ENCODE measurements at regions not wholly inside any gene's neighbourhood (a gene's known extent, or its start where the extent isn't known, plus 50 kb on each side); places are given as distances from the start of the nearest gene placed in this dataset.

DNA sequence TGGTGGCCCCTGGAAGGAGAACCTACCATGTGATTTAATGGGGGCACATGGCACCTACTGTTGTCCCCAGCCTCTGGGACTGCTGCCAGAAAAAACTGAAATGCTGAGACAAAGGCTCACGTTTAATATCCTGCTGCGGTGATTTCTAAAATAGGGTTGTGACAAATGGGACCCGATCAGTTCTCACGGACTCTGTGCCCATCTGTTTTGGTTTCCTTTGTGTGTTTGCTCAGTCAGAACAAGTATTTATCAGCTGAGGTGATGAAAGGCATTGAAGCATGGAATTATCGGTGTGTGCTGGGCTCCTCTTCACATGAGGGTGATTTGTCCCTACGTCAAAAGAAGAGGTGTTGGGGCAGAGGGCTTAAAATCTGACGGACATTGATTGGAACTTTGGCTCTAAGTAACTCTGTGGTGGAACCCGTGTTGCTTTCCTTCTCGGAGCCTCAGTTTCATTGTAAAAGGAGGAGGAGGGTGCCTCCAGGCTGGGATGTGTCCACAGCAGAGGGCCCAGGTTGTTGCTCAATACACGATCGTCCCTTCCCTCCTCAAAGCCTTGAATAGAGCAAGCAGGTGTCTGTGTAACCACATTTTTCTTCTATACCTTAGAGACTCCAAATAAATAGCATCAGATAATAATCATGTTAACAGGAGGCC is 283.3 kb upstream of the RGMA start:
- no peaks in the 10 kb centered on the region for H3K4me1 ChIP-seq
- no peaks in the 10 kb centered on the region for H3K36me3 ChIP-seq
- DNase-seq (no peak), ATAC-seq (no peak)
- peaks cover 0 to 27% (median 0%) of the 10 kb centered on the region in 9 donors for H3K27me3 ChIP-seq
- no peak overlapping the region for H3K4me3 ChIP-seq
- H3K9me3 ChIP-seq, result no peaks in the 10 kb centered on the region
- no peak for TF ChIP-seq POLR2A (IDR thresholded peaks at IDR 0.05)
- H3K27ac ChIP-seq, result no peak overlapping the region
- WGBS, 4 donors, result 58 to 66% (median 60%) methylated on average over 11 of the region's 11 CpGs
- intact Hi-C loops (cut with DNase I), result no loop called here

DNA sequence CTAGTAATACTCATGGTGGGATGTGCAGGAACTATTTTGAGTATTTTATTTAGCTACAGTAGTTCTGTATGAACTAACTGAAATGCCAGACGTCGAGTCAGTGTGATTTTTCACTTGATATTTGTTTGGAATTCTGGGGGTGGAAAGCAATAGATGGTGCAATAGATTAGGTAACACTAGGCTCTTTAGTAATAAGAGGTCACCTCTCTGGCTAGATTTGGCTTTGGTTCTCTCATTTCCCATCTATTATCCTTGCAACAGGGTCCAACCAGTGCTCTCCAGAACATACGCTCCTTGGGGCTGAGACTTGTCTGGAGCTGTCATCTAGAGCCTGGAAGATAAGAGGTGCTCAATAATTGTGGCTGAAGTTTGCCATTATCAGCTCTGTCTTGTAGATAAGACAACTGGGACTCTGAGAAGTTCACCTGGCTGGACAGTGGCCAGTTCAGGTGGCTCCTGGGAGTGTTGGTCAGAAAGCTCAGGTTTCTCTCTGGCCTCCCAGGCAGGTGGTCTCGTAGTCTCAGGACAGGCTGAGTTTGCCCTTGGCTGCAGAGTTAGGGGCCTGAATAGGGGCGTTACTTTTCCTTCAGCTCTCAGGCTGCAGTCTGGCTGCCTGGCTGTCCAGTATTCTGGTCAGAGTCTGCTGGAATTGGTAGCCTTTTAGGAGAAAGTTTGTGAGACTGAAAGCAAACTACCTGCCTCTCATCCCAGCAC is 277.5 kb upstream of the RGMA start:
- no peaks in the 10 kb centered on the region for H3K36me3 ChIP-seq
- no peak overlapping the region for H3K27ac ChIP-seq
- TF ChIP-seq, protein P1, sequence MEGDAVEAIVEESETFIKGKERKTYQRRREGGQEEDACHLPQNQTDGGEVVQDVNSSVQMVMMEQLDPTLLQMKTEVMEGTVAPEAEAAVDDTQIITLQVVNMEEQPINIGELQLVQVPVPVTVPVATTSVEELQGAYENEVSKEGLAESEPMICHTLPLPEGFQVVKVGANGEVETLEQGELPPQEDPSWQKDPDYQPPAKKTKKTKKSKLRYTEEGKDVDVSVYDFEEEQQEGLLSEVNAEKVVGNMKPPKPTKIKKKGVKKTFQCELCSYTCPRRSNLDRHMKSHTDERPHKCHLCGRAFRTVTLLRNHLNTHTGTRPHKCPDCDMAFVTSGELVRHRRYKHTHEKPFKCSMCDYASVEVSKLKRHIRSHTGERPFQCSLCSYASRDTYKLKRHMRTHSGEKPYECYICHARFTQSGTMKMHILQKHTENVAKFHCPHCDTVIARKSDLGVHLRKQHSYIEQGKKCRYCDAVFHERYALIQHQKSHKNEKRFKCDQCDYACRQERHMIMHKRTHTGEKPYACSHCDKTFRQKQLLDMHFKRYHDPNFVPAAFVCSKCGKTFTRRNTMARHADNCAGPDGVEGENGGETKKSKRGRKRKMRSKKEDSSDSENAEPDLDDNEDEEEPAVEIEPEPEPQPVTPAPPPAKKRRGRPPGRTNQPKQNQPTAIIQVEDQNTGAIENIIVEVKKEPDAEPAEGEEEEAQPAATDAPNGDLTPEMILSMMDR (IDR thresholded peaks at IDR 0.05), result no peak
- no peak for TF ChIP-seq POLR2A (IDR thresholded peaks at IDR 0.05)
- peaks cover 0 to 37% (median 3%) of the 10 kb centered on the region in 9 donors for H3K27me3 ChIP-seq
- no peaks in the 10 kb centered on the region for H3K4me1 ChIP-seq
- no peak overlapping the region for H3K4me3 ChIP-seq
- DNase-seq (no peak), ATAC-seq (no peak)
- intact Hi-C loops (cut with DNase I), result no loop called here
- H3K9me3 ChIP-seq, result no peaks in the 10 kb centered on the region
- 45 to 60% (median 48%) methylated on average over 4 to 5 of the region's 5 CpGs for WGBS, 4 donors

DNA sequence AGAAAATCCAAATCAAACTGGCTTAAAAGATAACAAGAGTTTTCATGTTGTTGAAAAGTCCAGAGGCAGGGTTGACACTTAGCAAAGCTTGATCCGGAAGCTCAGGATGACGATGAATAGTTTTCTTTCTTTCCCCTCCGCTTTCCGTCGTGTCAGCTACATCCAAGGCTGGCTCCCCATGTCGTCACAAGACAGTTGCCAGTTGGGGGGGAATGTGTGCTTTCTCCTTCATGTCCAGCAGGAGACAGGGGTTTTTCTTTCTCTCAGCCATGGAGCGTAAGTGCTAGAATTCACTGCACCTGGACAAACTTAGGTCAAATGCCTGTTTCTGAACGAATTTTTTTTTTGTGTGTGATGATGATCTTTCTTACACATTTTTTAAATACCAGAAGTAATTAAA is 273.8 kb upstream of the RGMA start:
- TF ChIP-seq, protein P1 (IDR thresholded peaks at IDR 0.05), result peak in 1 of 12 donors; percentile 5
- no peak for TF ChIP-seq POLR2A (IDR thresholded peaks at IDR 0.05)
- ATAC-seq, result no peak

DNA sequence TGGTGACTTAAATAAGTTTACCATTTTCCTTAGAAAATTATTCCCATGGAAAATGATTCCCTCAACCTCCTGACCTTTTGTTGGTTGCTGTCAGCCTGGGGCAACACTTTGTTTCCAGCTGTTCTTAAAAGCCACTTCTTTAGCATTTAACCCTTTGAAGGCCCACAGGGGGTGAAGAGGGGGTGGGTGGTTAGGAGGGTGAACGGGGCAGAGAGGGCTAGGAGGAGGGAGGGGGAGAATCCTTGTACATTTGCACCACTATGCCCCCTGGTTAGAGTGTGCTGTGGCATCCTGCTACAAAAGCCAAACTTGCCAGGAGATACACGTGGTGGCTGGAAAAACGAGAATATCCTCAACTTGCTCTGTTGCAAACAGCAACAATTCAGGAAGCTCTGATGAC is 273.2 kb upstream of the RGMA start:
- Histone ChIP-seq H3K4me1 (no peaks in the 10 kb centered on the region), H3K4me3 (no peak overlapping the region), H3K36me3 (no peaks in the 10 kb centered on the region), H3K27me3 (peaks cover 0 to 36% (median 3%) of the 10 kb centered on the region in 9 donors), H3K9me3 (no peaks in the 10 kb centered on the region), H3K27ac (no peak overlapping the region)
- WGBS, 4 donors, result 8 to 20% (median 13%) methylated on average over 3 of the region's 3 CpGs
- intact Hi-C loops (cut with DNase I), result no loop called here
- ATAC-seq (no peak), DNase-seq (no peak)
- TF ChIP-seq, protein P1 (IDR thresholded peaks at IDR 0.05), result no peak
- TF ChIP-seq POLR2A (IDR thresholded peaks at IDR 0.05), result no peak

More for the DNA sequence above, 273.8 kb upstream of the RGMA start:
- H3K27me3 ChIP-seq, result peaks cover 0 to 36% (median 3%) of the 10 kb centered on the region in 9 donors
- H3K9me3 ChIP-seq, result no peaks in the 10 kb centered on the region
- H3K4me3 ChIP-seq, result no peak overlapping the region
- no peak overlapping the region for H3K27ac ChIP-seq
- H3K4me1 ChIP-seq, result no peaks in the 10 kb centered on the region
- no peaks in the 10 kb centered on the region for H3K36me3 ChIP-seq
- no peak for DNase-seq
- intact Hi-C loops (cut with DNase I), result no loop called here
- WGBS, 4 donors, result 20 to 29% (median 24%) methylated on average over 8 of the region's 8 CpGs
